NCI-H524 (cell line): ENCODE measurements at regions not wholly inside any gene's neighbourhood (a gene's known extent, or its start where the extent isn't known, plus 50 kb on each side); places are given as distances from the start of the nearest gene placed in this dataset.
"Not testable (repeated sequence)": the region's sequence is repeated elsewhere in the genome, so short reads cannot be mapped to it uniquely, and the experiment has no call there.

Source experiments
- DNase-seq, 2 experiments: peaks; one replicate each; lab custom pipeline; 2025; lab: John Stamatoyannopoulos, UW

DNA sequence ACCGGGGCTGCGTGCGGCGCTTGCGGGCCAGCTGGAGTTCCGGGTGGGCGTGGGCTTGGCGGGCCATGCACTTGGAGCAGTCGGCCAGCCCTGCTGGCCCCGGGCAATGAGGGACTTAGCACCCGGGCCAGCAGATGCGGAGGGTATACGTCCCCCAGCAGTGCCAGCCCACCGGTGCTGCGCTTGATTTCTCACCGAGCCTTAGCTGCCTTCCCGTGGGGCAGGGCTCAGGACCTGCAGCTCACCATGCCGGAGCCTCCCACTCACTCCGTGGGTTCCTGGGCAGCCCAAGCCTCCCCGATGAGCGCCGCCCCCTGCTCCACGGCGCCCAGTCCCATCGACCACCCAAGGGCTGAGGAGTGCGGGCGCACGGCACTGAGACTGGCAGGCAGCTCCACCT is 51.4 kb upstream of the INPP4B start:
- DNase-seq: not testable (repeated sequence)

DNA sequence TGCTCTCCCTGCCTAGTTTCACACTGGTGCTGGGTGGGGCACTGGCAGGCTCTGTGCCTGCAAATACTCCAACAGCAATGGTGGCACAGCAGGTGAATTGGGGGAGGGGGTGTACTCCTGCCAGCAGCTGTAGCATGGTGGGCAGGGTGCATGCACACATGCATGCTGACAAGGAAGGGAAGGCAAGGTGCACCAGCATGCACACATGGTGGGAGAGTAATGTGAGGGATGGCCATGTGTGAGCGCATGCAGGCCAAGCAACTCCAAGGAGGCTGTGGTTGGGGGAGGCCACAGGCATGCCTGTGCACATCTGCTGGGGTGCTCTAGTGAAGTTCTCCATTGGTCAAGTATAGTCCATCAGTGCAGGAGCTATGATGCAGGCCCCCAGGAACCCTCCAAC is 54.5 kb upstream of the INPP4B start:
- no peak for DNase-seq

- DNase-seq: no peak
Measured at GRCh38 chr4:142901166-142901662, 55.1 kb upstream of the INPP4B start.

GRCh38 chr4:142903617-142904016 is 57.5 kb upstream of the INPP4B start:
- DNase-seq: not testable (repeated sequence)

GRCh38 chr4:142909908-142910307 is 63.8 kb upstream of the INPP4B start:
- DNase-seq: no peak

- DNase-seq: no peak
Measured at GRCh38 chr4:142913034-142913433, 66.9 kb upstream of the INPP4B start.

DNA sequence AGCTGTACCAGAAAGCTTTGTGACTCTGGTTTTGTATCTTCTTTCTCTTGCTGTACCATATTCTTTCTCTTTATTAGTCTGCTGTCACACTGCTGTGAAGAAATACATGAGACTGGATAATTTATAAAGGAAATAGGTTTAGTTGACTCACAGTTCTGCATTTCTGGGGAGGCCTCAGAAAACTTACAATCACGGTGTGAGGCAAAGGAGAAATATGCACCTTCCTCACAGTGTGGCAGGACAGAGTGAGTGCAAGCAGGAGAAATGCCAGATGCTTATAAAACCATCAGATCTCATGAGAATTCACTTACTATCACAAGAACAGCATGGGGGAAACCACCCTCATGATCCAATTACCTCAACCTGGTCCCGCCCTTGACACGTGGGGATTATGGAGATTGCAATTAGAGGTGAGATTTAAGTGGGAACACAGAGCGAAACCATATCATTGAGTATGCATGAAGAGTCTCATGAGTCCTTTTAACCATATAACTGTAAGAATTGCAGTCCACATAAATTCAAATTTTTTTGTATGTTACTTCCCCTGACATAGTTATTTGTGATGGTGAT is 67.4 kb upstream of the INPP4B start:
- DNase-seq: peak in 1 of 2 experiments; percentile 38

GRCh38 chr4:142917678-142918077 is 71.6 kb upstream of the INPP4B start:
- no peak for DNase-seq

DNA sequence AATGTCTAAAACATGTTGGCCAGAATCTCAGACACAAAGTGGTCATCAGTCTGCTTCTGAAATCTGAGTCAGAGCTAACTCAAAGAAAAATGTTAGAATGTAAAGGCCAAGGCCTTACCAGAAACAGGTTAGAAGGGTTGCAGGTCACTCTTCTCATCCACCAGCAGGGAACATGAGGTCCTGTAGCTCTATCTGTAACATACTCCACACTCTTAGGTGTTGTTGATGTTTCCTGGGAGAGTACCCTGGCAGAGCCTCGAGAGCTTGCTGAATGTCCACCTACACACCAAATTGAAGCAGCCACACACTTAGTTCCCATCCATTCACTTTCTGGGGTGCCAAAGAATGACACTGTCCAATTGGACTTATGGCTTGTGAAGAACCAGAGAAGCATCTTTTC is 76.6 kb upstream of the INPP4B start:
- no peak for DNase-seq

DNA sequence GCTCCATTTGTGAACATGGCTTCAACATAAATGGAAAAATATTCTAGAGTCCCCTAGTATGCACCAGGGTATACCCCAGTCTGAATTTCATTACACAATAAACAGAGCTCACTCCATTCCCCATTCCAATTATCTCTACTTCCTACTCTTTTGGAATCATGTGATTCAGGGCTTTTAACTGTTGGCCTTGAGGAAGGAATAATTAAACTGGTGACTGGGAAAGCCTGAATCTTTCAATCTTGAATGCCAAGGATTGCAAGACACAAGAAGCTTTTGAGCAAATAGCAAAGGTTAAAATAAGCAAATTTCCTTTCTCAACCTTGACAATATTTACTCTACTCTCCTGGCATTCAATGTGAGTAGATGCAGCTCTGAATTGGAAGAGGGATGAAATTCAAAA is 77.5 kb upstream of the INPP4B start:
- no peak for DNase-seq

DNA sequence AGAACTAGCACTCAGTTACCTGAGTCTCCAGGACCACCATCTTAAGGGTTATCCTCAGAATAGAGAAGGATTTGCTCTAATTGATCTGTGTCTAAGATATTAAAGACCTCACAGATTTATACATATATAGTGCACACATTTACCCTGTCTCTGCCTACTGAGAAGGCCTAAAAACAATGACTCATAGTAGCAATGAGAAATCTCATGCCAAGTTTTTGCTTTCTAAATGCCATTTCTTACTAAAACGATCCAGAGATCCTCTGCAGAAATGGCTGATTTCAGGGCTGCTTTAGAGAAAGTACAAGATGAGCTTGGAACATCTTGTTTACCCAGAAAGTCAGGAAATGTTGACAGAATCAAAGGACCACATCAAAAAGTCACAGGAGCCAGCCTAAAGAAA is 79.1 kb upstream of the INPP4B start:
- no peak for DNase-seq

GRCh38 chr4:142927721-142928120 is 81.6 kb upstream of the INPP4B start:
- DNase-seq: no peak

DNA sequence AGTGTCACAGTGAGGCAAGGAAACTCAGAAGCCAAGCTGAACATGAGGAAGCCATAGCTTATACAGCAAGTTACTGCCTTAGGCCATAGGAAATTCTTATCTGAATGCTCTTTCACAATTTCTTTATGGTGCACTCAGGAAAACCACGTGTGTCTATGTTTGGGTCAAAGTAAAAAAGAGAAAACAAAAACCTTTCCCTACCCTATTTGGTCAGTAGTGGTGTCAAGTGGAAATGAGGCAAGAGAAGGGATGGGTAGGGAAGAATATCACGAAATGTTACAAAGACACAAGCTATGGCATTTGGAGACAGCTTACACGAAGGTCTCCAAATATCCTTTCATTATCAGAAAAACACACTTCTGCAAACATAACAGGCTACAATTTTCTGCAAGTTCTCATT is 83.4 kb upstream of the INPP4B start:
- no peak for DNase-seq

GRCh38 chr4:142933207-142933606 is 87.1 kb upstream of the INPP4B start:
- peak in 1 of 2 experiments; percentile 1 for DNase-seq

DNA sequence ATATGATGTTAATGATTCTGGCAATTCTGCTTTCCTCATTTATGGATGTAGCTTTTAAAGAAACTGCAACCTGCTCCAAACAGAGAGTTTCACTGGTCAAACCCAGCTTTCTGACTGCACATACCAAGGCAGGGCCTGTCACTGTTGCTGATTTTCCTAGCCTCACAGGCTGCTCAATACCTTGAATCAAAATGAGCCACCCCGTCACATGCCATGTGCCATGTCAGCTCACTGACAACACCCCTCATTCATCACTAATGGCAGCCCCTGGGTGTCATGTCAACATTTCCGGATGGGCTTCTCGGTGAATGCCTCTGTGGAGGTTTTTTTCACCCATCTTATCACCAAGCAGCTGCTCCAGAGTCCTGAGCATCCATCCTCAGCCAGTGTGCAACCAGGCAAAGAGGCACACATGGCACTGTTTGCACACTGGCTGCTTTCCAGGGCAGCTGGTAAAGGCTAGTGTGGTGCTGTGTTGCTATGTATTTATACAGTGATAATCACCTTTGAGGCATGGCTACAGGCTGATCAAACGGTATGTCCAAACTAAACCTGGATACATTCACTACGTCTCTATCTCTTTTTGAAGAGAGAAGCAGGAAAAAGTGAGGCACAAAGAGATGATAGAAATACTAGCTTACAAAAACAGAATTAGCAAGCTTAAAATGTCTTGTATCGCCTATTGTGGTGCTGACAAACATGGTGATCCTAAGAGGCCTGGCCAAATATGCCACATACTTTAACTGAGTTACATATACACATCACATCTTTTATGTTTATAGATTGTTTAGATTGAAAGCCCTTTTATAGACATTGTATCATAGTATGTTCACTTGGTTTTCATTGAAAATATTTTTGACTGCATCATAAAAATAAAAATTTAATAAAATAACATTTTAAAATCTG is 94.6 kb upstream of the INPP4B start:
- peak; percentile 14 to 38 for DNase-seq

DNA sequence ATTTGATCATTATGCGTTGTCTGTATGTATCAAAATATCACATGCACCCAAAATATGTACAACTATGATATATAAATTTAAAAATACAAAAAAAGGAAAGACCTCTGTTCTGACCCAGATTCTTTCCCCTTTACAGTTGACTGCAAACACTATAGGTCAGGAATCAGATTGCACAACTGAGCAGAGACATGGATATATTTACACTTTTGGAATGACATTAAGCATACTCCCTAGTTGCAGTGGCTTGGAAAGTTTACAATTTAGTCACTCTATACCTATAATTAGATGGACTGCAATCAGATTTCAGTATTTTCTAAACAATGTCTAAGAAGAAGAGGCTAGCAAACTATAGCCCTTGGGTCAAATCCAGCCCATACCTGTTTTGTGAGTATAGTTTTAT is 98.5 kb upstream of the INPP4B start:
- DNase-seq: no peak

DNA sequence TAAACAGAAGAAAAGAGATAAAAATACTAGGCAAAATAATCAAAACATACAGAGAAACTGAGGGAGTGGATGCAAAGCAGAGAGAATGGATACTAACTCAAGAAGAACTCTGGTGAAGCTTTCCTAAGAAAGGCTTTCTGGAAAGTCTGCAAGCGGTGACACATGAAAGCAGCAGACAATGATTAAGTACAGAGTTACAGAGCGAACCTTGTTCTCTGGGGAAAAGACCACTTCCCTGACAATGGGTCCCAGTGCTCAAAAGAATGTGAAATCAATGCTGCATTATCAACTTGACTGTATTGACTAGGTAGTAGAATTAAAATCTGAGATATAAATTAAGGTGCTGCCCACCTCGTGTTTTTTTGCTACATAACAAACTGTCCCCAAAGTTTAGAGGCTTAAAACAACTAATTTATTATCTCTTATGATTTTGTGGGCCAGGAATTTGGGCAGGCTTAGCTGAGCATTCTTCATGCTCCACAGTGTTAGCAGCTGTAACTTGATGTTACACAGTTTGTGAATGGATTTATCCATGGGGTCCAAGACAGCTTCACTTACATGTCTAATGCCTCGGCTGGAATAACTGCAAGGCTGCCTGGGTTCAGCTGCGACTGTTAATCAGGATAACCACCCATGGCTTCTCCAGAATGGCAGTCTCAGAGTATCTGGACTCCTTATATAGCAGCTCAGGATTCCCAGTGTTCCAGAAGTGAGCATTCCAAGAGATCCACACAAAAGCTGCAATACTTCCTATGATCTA is 106.9 kb upstream of the INPP4B start:
- DNase-seq: no peak

DNA sequence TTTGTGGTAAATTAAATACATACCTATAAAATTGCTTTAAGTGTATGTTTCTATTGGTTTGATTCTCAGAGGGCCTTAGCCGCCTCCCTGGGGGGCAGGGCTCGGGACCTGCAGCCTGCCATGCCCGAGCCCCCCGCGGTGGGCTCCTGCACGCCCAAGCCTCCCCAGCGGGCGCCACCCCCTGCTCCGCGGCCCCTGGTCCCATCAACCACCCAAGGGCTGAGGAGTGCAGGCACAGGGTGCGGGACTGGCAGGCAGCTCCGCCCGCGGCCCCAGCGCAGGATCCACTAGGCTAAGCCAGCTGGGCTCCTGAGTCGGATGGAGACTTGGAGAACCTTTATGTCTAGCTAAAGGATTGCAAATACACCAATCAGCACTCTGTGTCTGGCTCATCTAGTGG is 108.3 kb upstream of the INPP4B start:
- no peak for DNase-seq

DNA sequence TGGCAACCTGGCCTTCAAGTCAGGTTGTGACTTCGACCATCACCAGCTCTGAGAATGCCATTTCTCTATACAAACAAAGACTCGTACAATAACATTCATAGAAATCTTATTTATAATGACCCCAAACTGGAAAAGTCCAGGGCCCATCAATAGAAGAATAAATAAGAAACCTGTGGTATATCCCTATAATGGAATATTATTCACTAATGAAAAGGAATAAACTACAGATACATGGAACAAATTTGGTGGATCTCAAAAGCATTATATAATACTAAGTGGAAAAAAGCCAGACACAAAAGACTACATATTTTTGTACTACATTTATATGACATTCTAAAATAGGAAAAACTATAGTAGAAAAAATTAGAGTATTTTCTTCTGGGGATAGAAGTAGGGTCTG is 109.4 kb upstream of the INPP4B start:
- no peak for DNase-seq

- DNase-seq: peak in 1 of 2 experiments; percentile 19
Measured at GRCh38 chr4:142959173-142959572, 113.1 kb upstream of the INPP4B start.

GRCh38 chr4:142960126-142960525 is 114.0 kb upstream of the INPP4B start:
- DNase-seq: no peak

DNA sequence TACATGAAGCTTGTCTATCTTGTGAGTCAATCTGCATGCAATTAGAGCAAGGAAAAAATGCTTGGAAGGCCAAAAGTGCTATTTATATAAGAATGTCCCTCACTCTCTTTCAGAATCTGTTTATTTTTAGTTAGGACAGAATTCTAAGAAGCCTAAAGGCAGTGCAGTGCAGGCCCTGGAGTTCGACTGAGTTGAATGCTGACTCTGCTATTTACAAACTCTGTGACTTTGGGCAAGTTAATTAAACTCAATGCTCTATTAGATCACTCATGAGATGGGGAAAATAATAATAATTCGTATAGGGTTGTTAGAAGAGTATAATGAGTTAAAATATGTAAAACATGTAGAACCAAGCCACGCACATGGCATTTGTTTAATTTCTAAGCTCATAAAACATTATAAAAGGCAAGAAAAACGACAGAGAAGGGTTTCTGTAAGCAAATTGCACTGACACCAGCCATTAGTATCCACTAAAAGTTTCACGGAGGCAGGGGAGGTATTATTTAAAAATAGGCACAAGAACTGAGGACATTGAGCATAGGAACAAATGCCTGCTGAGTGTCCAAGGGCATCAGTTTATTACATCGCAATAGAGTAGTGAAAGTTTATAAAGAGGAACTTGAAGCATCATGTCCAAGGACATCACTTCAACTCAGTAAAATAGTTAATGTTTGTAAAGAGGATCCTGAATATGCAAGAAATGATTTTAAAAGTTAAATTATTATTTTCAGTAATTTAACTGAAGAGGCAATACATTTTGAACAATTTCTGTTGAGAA is 115.0 kb upstream of the INPP4B start:
- DNase-seq: no peak
